Stimulated activated CD4-positive, alpha-beta T cell treated with anti-CD3 and anti-CD28 coated beads, TNF-alpha, amount 100 ng/mL, for 24 hours (primary cell): ENCODE measurements at regions not wholly inside any gene's neighbourhood (a gene's known extent, or its start where the extent isn't known, plus 50 kb on each side); places are given as distances from the start of the nearest gene placed in this dataset.
"Not testable (repeated sequence)": the region's sequence is repeated elsewhere in the genome, so short reads cannot be mapped to it uniquely, and the experiment has no call there.

Source experiments
- DNase-seq, 3 experiments: peaks; one replicate each; pipeline ENCODE4 v3.0.0-alpha.2; 2020; ENCODE audit warnings: low read depth in 3 of 3

- DNase-seq: no peak
Measured at GRCh38 chr18:79595876-79596374, 83.7 kb upstream of the CTDP1 start.

GRCh38 chr18:79596446-79597175, 83.0 kb upstream of the CTDP1 start:
- no peak for DNase-seq

- no peak for DNase-seq
Measured at GRCh38 chr18:79597176-79597830, 82.3 kb upstream of the CTDP1 start.

- no peak for DNase-seq
Measured at GRCh38 chr18:79597831-79598632, 81.6 kb upstream of the CTDP1 start.

- no peak for DNase-seq
Measured at GRCh38 chr18:79598633-79599175, 80.9 kb upstream of the CTDP1 start.

- DNase-seq: no peak
Measured at GRCh38 chr18:79599441-79599931, 80.1 kb upstream of the CTDP1 start.

- no peak for DNase-seq
Measured at GRCh38 chr18:79600141-79600540, 79.5 kb upstream of the CTDP1 start.

- DNase-seq: no peak
Measured at GRCh38 chr18:79600596-79600995, 79.0 kb upstream of the CTDP1 start.

- no peak for DNase-seq
Measured at GRCh38 chr18:79601234-79601633, 78.4 kb upstream of the CTDP1 start.

- DNase-seq: no peak
Measured at GRCh38 chr18:79603321-79604204, 76.0 kb upstream of the CTDP1 start.

- DNase-seq: no peak
Measured at GRCh38 chr18:79604205-79604912, 75.2 kb upstream of the CTDP1 start.

GRCh38 chr18:79604913-79605880, 74.4 kb upstream of the CTDP1 start:
- DNase-seq: no peak

- not testable (repeated sequence) for DNase-seq
Measured at GRCh38 chr18:79606071-79606470, 73.5 kb upstream of the CTDP1 start.

- no peak for DNase-seq
Measured at GRCh38 chr18:79606621-79607331, 72.8 kb upstream of the CTDP1 start.

GRCh38 chr18:79607361-79607952, 72.1 kb upstream of the CTDP1 start:
- no peak for DNase-seq

- DNase-seq: no peak
Measured at GRCh38 chr18:79608069-79608468, 71.5 kb upstream of the CTDP1 start.

GRCh38 chr18:79608535-79608934, 71.1 kb upstream of the CTDP1 start:
- DNase-seq: no peak

- no peak for DNase-seq
Measured at GRCh38 chr18:79608999-79609461, 70.6 kb upstream of the CTDP1 start.
